ENCODE measurements at regions not wholly inside any gene's neighbourhood (a gene's known extent, or its start where the extent isn't known, plus 50 kb on each side); places are given as distances from the start of the nearest gene placed in this dataset.

DNA sequence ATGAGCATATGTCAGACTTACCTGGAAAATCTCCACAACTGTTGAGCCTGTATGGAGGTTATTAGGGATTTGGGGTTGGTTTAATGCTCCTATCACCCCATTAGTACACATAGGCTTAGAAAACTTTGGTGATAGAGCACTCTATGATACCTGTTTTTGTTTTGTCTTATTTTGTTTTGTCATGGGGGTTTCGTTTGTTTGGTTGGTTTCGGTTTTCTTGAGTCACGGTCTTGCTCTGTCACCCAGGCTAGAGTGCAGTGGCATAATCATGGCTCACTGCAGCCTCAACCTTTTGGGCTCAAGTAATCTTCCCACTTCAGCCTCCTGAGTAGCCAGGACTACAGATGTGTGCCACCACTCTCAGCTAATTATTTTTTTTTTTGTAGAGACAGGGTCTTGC, 70.0 kb downstream of the MZT1 start:
- DNase-seq: no peak
- TF ChIP-seq GATA1 (IDR thresholded peaks at IDR 0.05; ENCODE audit: low read depth, low read length): no peak
- TF ChIP-seq POLR2A (IDR thresholded peaks at IDR 0.05; ENCODE audit: low read length): no peak

DNA sequence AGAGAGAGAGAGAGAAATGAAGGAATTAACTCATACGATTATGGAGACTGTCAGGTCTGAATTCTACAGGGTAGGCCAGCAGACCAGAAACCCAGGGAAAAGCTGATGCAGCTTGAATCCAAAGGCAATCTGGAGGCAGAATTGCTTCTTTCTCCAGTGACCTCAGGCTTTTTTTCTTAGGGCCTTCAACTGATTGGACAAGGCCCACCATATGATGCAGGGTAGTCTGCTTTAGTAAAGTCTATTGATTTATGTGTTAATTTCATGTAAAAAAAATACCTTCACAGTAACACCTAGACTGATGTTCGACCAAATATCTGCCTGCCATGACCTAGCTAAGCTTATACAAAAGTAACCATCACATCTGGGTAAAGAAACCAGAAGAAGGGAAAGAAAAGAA, 71.1 kb downstream of the MZT1 start:
- no peak for DNase-seq
- TF ChIP-seq POLR2A (IDR thresholded peaks at IDR 0.05; ENCODE audit: low read length) (no peak), GATA1 (IDR thresholded peaks at IDR 0.05; ENCODE audit: low read depth, low read length) (no peak)

DNA sequence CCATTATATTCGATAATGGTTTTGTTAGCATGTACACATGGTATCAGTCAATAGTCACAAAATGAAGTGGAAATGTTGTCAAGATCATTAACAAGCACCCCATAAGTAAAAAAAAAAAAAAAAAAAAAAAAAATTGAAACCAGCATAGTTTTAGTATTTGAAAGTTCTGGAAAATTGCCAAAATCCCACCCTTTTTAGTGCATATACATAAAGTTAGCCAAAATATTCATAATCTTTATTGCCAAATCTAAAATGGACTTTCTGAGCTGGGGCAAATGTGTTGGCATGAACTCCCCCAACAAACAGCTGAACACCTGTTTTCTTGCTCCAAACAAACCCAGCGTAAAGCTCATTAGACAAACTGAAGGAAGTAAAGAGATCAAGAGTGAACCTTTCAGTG, 73.9 kb downstream of the MZT1 start:
- TF ChIP-seq GATA1 (IDR thresholded peaks at IDR 0.05; ENCODE audit: low read depth, low read length) (no peak), POLR2A (IDR thresholded peaks at IDR 0.05; ENCODE audit: low read length) (no peak)
- DNase-seq: no peak

DNA sequence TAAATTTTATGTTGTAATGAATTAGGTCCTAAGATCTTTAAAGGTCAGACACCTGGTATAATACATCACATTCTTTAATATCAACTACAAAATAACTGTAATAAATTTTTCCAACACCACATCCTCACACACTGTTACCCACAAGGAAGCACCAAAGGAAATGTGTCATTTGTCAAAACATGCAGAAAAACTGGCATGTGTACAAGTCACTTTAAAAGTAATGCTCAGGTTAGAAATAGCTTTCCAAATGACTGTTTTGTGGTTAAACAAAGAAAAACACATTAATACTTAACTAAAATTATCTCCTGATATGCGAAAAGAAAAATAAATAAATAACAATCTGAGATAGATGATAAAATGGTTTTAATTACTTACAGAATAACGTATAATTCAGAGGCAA, 74.7 kb downstream of the MZT1 start:
- no peak for DNase-seq
- TF ChIP-seq GATA1 (IDR thresholded peaks at IDR 0.05; ENCODE audit: low read depth, low read length) (no peak), POLR2A (IDR thresholded peaks at IDR 0.05; ENCODE audit: low read length) (no peak)

DNA sequence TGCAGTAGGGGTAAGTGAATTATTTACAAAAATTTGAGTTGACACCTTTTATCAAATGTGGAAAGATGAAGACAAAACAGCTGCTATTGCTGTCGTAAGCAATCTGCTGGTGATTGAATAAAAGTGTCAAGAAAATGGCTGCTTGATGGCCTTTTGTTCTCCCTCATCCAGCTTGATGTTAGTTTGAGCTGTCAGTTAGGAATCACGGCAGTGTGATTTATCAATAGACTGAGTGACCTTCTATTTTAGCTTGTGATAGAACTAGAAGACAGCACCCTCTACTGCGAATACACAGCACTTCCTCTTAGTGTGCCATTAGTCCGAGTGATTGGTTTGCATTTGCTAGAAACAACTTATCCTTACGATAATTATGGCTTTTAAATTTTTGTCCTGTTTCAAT, 76.3 kb downstream of the MZT1 start:
- no peak for DNase-seq
- no peak for TF ChIP-seq GATA1 (IDR thresholded peaks at IDR 0.05; ENCODE audit: low read depth, low read length)
- TF ChIP-seq POLR2A (IDR thresholded peaks at IDR 0.05; ENCODE audit: low read length): no peak

DNA sequence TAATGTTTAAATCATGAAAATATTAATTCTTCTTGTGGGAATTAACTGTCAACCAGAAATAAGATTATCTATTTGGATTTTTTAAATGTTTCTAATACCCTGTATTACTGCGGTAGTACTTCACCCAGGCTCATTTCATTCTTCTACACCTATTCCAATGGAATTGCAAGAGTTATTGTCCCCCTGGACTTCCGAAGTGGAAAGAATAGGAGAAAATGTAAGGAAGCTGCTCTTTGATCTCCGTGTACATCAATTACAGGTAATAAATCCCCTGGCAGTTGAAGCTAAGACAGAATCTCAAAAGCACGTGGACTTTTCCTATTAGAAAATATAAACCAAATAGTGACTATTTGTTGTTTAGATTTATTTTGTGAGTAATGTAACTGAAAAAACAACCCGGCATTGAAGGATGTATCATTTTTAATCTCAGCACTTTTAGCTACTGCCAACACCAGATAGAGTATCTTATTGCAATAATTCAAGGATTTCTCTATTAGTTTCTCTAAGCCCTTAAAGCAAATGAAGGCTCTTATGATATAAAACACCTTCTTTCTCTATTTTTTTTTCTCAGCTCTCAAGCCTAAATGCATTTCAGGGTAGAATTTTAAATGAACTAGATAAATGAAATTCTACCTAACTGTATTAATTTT, 77.3 kb downstream of the MZT1 start:
- DNase-seq: no peak
- TF ChIP-seq GATA1 (IDR thresholded peaks at IDR 0.05; ENCODE audit: low read depth, low read length) (no peak), POLR2A (IDR thresholded peaks at IDR 0.05; ENCODE audit: low read length) (no peak)

DNA sequence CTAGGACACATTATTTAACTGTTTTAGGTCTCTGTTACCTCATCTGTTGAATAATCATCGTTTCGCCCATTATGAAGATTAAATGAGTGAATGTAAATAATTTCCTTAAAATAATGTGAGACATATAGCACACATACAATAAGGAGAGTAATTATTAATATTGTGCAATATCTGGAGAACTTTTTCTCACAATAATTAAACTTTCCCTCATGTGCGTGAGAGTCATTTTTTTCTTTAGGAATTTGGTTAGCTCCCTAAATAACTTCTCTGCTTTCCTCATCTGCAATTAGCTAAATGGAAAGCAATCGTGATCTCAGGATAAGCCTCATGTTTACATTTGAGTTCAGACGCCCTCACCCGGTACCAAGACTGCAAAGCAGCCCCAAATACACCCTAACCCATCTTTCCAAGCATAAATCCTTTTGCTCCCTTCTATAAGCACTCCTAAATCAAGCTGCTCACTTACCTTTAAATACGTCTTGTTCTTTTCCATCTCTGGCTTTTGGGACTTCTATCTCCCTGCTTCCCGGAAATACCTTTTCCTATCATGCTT, 78.8 kb downstream of the MZT1 start:
- TF ChIP-seq POLR2A (IDR thresholded peaks at IDR 0.05; ENCODE audit: low read length) (no peak), GATA1 (IDR thresholded peaks at IDR 0.05; ENCODE audit: low read depth, low read length) (no peak)
- no peak for DNase-seq

DNA sequence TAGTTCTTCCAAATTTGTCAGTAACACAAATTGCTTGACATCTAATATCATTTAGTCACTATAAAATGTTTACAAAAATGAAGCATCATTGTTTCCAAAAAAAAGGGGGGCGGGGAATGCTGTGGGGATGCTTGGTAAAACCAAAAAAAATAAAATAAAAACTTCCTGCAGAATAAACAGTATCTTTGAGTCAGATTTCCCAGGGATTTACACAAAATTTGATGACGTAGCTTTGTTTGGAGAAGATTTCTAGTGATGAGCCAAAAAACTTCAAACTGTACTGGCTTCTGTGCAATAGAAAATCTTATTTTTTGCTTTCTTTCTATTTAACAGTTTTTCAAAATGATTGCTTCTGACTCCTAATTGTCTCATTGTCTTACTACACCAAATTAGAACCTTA, 80.0 kb downstream of the MZT1 start:
- TF ChIP-seq GATA1 (IDR thresholded peaks at IDR 0.05; ENCODE audit: low read depth, low read length): no peak
- no peak for TF ChIP-seq POLR2A (IDR thresholded peaks at IDR 0.05; ENCODE audit: low read length)
- DNase-seq: no peak

DNA sequence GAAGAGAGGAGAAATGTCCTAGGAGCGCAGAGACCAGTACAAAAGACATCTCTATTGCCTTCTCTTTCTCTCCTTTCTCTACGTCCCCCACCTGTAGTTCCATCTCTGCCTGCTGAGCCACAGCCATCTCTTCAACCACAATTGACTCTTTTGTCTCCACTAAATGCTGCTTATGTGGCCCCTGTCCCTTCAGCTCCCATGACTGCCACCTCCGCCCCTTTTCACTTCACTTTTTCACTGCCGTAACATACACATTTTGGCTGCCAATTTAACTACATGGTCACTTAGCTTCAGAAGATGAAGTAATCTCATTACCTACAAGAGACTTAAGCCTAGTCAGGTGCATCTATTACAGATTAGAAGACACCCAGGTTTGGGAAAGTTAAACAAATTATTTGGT, 81.9 kb downstream of the MZT1 start:
- TF ChIP-seq POLR2A (IDR thresholded peaks at IDR 0.05; ENCODE audit: low read length): no peak
- TF ChIP-seq GATA1 (IDR thresholded peaks at IDR 0.05; ENCODE audit: low read depth, low read length): no peak
- DNase-seq: no peak

DNA sequence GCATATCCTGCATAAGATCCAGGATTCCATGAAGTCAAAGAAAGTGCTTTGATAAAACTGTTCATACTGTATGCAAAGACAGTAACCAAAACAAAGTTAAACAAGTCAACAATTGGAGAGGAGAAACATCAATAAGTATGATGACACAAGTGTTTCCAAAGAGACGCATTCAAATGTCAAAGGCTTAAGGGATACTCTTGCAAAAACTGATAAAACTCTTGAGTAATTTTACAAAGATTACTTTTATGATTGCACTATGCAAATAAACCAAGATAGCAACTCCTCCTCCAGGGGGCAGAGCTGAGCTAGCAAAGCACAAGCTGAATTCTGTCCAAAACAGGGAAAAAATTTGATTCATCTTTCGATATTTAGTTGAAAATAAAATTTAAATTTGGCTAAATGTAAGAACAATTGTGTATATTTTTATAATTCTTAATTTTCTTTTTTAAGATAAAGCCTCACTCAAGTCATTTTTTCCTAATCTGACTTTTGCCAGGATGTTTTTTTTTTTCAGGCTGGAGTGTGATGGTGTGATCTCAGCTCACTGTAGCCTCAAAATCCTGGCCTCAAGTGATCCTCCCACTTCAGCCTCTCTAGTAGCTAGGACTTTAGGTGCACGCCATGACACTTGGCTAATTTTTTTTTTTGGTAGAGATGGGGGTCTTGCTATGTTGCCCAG, 84.0 kb downstream of the MZT1 start:
- DNase-seq: peak; percentile 47 to 73
- TF ChIP-seq GATA1 (IDR thresholded peaks at IDR 0.05; ENCODE audit: low read depth, low read length) (no peak), POLR2A (IDR thresholded peaks at IDR 0.05; ENCODE audit: low read length) (no peak)

DNA sequence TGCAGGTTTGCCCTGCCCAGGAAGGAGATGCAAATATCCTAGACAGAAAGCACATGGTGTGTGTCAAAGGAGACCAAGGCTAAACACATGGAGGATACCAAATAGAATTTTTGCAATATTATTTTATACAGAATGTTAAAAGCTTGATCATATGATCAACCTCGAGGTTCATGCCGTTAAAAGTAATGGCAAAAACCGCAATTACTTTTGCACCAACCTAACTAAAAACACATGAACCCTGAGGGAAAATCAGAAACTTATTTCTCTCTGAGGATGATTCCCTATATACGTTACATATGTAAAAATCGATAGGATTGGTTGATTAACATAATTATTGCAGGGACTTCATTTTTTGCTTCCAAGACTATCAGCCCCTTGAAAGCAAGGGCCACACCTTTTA, 88.1 kb downstream of the MZT1 start:
- TF ChIP-seq GATA1 (IDR thresholded peaks at IDR 0.05; ENCODE audit: low read depth, low read length) (no peak), POLR2A (IDR thresholded peaks at IDR 0.05; ENCODE audit: low read length) (no peak)

DNA sequence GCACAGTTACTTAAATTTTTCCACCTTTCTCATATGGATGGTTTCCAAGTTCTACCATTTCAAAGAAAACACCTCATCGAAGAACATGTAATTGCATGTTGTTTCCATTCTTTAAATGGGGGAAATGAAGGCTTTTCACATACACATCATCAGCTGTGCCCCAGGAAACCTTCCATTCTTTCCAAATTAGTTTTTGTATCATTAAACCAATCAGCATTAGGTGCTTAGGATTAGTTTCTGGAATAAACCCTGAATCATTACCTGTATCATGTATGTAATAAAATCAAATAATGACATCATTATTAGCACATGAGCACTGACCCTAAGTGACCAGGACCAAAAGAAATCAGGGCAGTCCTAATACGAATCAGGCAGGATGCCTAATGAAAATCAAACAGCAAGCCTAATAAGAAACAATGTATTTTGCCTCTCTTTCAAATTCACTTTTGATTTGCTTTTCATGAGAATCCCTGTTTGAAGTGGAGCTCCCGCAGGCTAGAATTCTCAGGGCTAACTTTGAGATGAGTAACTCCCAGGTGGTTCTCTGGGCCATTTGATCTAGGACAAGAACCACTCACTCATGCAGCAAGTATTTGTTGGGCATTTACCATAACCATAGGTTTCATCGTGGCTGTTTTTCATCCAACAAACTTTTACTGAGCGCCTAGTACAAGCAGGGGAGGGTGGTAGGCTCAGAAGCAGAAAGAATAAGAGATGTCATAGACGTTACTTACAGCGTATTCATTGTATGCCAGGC, 89.2 kb downstream of the MZT1 start:
- no peak for TF ChIP-seq GATA1 (IDR thresholded peaks at IDR 0.05; ENCODE audit: low read depth, low read length)
- no peak for TF ChIP-seq POLR2A (IDR thresholded peaks at IDR 0.05; ENCODE audit: low read length)
- no peak for DNase-seq

More for the DNA sequence above, 88.1 kb downstream of the MZT1 start:
- no peak for DNase-seq

DNA sequence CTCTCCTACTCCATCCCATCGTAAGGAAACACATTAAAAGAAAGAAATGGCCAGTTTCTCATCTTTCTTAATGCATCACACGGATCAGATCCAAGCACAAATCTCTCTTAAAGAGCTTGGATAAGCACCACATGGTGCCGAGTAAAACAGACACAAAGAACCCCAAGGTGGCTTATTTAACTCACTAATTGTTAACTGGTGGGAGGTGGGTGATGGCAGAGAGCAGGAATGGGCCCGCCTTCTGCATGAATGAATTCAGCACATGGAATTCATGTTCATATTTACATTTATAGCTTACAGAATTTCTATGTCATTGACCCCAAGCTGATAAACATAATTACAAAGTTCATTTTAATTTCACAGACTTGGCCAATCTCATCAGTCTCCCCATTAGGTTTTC, 89.9 kb downstream of the MZT1 start:
- TF ChIP-seq GATA1 (IDR thresholded peaks at IDR 0.05; ENCODE audit: low read depth, low read length) (no peak), POLR2A (IDR thresholded peaks at IDR 0.05; ENCODE audit: low read length) (no peak)
- DNase-seq: no peak

DNA sequence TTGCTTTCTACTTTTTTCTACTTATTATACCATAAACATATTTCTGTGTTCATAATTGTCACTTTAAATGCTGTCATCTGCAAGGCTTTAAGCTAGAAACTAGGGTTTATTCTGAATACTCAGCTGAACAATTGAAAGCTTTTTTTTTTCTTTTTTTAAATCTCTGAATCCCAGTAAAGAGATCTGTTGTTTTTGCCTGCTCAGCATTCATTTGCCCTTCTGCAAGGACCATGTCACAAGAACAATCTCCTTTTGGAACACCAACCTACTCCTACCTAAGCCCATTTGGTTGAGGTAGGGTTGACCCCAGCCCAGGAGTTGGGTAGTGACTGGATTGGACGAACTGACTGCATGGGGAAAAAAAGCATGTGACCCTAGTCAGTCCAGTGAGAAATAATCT, 92.6 kb downstream of the MZT1 start:
- DNase-seq: no peak
- TF ChIP-seq POLR2A (IDR thresholded peaks at IDR 0.05; ENCODE audit: low read length) (no peak), GATA1 (IDR thresholded peaks at IDR 0.05; ENCODE audit: low read depth, low read length) (no peak)

All from erythroblast (primary cell).